ENCODE measurements at regions not wholly inside any gene's neighbourhood (a gene's known extent, or its start where the extent isn't known, plus 50 kb on each side); places are given as distances from the start of the nearest gene placed in this dataset.
A peak's percentile ranks its signal among the peaks of the same experiment; 100 is the strongest.
"Not testable (repeated sequence)": the region's sequence is repeated elsewhere in the genome, so short reads cannot be mapped to it uniquely, and the experiment has no call there.

DNA sequence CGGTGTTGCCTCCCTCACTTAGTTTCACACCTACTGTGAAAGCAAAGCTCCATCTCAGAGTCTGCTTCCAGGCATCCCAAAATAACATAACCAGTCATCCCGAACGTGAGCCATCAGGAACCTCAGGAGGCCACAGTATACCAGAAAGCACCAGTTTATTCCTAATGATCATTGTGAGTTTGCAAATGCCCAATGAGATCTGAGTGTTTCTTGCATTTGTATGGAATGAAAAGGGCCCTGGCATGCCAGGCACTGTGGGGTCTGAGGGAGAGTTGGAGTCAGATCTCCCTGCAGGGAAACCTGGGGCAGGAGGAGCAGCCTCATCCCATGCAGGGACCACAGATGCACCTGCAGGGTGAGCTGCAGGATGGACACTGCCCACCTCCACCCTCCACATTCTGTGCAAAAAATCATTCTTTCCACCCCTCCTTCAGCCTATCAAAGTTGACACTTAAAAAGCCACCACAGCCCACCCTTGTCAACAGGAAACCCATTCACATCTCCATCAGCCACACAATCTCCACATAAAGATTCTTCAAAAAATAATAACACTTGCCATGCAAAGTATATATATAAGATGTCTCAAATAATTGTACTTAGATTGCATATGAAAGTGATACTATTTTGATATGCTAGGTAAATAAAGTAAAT is 112.3 kb downstream of the GGTLC2 start:
- DNase-seq (ENCODE audit: low read depth) = not testable (repeated sequence)

DNA sequence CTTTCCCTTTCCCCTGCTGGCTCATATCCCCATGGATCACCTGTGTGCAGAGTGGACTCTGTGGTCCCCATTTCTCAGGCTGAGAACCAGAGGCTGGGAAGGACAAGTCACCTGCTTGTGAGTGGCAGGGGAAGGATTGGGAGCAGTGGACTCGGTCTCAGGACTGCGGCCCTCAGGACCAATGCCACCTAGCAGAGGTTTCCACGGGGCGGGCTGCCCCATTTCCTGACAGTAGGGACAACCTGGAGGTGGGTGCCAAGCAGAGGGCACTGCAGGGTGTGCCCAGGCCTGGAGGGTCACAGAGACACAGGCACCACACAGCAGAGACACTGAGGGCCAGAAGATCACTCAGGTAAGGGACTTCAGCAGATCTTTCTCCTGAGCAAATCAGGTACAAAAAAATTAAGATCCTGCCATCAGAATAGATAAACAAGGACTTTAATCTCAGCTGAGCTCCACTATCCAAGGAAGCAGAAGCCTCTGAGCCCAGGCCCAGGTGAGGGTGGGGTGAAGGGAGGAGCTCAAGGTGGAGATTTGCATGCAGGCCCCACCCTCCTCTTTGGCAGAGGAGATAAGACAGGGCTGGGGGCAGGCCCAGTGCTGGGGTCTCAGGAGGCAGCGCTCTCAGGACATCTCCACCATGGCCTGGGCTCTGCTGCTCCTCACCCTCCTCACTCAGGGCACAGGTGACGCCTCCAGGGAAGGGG is 113.8 kb downstream of the GGTLC2 start:
- DNase-seq (ENCODE audit: low read depth) = not testable (repeated sequence)

DNA sequence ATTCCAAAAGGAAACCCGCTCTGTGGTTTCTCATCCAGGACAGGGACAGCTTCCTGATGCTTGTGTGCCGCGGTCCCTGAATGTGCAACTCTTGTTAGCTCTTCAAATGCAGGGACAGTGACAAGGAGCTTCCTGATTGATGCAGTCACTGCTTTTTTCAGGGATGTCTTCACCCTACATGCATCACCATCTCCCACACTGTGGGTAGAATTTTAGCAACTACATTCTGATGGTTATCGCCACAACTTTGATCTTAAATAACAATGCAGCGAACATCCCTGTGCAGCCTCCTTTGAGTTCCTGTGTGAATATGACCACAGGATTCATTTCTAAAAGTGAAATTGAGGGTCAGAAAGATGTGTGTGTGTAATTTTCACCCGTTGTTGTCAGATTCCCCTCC is 115.0 kb downstream of the GGTLC2 start:
- DNase-seq (ENCODE audit: low read depth) = no peak

DNA sequence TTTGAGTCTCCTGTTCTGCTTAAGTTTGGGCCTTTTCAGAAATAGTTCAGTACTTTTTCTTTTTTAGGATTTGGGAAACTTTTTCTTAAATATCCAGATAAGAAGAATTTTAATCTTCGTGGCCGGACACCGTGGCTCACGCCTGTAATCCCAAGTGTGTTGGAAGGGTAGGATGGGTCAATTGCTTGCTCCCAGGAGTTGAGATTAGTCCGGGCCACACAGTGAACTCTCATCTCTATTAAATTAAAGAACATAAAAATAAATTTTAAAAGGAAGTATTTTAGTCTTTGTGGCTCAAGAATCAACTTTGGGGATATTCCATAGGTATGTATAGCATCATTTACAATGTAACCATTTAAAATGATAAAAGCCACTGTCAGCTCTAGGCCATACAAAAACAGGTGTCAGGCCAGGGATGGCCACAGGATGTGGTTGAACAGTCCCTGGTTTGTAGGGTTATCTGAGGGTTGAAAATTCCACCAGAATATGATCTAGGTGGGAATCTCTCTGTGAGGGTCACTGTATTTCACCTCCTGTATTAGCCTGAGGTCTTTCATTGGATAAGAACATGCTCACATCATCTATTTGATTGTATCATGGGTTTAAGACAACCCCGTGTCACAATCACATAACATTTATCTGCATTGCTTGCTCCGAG is 115.6 kb downstream of the GGTLC2 start:
- no peak for DNase-seq (ENCODE audit: low read depth)

DNA sequence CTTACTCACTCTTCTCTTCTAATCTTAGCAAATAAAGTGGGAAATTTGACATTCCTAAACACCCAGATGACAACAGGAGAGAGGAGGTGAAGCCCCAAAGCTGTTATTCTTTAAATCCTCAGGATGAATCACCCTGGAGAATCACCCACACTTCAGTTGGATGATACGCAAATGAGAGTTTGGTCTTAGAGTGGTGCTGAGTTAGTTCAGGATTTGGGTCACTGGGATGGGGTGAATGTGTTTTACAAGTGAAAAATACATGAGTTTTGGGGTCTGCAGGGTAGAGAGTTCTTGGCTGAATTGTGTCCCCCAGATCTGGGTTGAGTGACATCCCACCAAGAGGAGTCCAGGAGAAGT is 117.2 kb downstream of the GGTLC2 start:
- peak; percentile 25 for DNase-seq (ENCODE audit: low read depth)

DNA sequence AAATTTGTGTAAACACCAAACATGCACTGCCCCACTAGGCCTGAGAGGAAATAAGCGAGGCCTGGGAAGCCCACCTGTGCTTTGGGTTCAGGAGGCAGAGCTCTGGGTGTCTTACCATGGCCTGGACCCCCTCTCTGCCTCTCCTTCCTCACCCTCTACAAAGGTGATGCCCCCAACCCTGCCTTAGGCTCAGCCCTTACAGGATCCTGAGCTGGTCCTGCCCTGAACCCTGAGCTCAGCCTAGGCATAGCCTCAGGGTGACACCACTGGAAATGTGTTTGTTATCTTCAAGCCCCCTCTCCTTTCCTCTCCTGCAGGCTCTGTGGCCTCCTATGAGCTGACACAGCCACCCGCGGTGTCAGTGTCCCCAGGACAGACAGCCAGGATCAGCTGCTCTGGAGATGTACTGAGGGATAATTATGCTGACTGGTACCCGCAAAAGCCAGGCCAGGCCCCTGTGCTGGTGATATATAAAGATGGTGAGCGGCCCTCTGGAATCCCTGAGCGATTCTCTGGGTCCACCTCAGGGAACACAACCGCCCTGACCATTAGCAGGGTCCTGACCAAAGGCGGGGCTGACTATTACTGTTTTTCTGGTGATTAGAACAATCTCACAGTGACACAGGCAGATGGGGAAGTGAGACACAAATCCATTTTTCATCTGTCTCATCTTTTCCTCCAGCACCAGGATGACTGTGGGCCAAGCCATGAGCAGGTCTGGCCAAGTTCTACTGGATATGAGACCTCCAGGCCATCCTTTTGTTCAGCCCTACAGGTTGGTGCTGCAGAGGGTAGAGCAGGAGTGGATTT is 117.8 kb downstream of the GGTLC2 start:
- no peak for DNase-seq (ENCODE audit: low read depth)

DNA sequence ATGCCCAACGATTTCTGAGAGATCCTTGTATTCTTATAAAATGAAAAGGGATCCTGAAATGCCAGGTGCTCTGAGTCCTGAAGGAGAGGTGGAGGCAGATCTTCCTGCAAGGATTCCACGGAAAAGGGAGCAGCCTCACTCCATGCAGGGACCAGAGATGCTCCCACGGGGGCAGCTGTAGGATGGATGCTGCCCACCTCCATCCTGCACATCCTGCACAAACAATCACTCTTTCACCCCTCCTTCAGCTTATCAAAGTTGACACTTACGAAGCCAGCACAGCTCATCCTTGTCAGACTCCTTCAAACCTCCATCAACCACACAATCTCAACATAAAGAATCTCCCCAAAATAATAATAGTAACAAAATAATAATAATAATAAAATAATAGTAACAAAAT is 119.1 kb downstream of the GGTLC2 start:
- DNase-seq (ENCODE audit: low read depth) = no peak

DNA sequence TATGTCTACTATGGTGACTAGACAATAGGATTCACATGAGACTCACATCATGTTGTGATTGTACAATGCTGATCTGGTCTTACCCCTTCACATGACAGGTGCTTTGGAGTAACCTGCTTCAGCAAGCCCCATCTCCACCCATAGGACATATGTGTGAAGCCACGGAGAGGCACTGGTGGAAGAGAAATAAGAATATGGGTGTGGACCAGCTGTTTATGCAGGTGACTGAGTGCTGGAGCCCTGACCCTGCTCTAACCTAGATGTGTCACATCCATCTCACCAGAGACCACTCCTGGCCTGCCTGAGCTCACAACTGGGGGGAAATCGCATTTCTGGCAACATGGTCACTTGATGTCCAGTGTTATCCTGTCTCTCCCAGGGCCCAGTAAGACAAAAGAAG is 119.7 kb downstream of the GGTLC2 start:
- DNase-seq (ENCODE audit: low read depth) = no peak

DNA sequence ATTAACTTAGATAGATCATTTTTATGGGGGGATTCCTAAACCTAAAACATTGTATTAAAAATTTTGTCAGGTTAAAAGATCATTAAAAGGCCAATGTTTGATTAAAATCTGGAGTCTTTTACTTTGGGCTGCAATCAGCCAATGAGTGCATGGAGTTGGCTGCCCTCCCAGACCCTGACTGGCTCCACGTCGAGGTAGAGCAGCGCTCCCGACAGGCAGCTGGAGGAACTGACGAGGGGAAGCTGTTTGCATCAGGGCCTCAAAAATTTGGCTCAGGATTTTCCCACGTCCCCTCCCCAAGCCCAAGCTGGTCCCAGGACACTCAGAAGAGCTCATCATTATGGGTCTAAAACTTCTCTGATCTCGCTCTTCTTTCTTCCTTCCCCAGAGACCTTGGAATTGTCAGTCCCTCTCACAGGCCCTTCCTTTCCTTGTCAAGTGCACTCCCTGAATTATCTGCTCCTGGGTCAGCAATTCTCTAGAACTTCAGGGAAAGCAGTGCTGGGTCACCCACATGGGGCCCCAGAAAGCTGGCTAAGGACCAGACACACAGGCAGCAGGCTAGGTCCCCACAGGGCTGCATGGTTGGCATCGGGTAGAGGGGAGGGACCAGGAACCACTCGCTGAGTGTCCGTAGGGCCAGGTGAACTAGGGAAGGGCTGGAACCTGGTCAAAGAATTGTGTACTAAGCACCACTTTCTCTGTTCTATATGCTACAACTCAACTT is 119.6 kb upstream of the IGLL5 start:
- DNase-seq (ENCODE audit: low read depth) = no peak

DNA sequence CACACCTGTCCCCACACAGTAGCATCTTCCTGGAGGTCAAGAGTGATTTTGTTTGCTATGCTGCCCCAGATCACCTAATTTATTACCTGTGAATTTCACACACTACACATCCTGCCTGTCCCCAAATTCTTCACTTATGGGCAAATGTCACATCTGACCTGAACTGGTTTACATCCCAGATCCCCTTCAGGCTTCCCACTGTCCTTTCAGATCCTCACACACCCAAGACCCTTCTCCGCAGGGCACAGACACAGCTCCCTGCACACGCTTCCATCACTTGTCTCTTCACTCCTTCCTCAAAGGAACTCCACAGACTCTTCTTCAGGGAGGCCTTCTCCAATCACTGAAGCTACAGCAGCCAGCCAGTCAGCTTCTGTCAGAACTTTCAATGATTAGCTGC is 118.7 kb upstream of the IGLL5 start:
- DNase-seq (ENCODE audit: low read depth) = no peak

DNA sequence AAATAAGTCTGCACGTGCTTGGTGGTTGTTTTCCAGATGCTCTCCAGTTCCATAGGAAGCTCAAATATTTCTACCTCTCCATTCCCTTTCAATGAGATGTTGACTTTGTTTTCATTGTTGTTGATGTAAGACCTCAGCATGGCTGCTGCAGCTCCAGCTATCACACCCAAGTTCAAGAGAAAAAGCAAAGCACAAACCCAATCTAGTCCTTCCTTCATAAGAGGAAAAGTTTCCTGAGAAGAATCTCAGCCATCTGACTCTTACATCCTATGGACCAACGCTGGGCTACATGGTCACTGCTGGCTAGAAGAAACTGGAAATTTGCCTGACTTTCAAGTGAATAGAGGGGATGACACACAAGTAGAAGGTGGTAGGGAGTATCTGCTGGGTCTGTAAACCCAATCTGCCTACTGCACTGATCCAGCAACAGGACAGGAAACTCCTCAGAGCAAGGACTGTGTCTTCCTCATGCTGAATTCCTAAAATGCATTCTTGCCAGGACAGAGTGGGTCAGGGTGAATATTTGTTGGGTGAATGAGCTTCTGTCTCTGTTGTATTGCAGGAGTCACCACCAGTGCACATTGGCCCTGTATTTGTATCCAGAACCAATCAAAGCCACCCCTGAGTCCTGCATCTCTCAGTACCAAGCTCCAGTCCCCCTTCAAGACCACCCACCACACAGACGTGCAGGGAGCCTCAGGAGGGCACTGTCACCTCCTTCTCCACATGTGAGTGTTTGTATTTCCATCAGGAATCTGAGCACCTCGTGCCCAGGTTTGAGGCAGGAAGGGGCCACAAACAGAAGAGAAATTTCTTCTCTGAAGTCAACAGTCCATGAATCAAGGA is 118.0 kb upstream of the IGLL5 start:
- no peak for DNase-seq (ENCODE audit: low read depth)

DNA sequence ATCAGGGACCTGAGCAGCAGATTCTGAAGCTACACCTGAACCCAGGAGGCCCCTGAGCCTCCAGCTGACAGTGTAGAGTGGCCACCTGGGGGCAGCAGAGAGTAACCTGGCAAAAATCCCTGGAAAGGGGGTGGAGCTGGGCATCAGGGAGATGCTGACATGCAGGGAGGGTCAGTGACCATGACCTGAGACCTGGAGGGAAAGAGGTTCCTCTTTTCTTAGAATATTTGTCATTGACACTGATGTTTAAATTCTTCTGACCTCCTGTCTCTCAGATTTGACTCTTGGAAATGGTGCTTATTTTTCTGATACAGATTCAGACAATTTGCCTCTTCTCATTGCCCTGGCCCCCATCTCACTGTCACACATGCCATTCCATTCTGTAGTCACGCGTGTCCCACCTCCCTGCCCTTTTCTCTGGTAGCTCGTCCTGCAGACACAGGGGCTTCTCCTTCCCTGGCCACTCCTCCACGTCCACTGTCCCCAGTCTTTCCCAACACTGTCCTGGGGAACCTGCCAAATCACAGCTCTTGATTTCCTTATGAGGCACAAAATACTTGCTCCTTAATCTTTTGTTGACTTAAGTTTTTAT is 117.2 kb upstream of the IGLL5 start:
- DNase-seq (ENCODE audit: low read depth) = no peak

DNA sequence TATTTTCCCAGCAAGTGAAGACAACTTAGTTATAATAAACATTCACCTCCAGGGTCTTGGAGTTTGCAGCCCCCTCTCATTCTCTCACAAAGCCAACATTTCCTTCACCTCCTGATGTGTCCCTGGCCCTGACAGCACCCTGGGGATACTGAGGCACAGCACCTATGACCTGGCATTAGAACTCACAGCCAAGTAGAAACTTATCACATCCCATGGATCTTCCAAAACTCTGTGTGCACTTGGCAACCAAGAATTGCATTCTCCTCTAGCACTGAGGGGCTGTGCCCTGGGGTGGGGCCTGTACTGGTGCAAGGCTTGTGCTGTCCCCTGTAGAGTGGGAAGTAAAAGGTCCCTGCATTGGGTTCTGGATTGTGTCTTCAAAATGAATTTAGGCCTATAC is 116.7 kb upstream of the IGLL5 start:
- DNase-seq (ENCODE audit: low read depth) = no peak

DNA sequence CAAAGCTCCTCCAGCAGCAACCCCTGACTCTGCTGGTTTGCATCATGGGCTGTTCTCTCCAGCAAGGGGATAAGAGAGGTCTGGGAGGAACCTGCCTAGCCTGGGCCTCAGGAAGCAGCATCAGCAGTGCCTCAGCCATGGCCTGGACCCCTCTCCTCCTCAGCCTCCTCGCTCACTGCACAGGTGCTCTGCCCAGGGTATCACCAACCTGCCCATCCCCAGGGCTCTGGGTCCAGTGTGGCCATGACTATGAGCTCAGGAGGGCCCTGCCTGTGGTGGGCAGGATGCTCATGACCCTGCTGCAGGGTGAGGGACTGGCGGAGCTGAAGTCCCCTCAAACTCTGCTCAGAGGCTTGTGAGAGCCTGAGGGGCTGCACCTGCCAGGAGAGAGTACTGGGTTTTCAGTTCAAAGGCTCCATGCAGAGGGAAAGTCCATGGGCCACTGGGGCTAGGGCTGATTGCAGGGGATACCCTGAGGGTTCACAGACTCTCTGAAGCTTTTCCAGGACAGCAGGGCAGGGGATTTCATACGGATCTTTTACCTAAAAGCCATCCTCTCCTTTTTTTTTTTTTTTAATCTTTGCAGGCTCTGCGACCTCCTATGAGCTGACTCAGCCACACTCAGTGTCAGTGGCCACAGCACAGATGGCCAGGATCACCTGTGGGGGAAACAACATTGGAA is 115.8 kb upstream of the IGLL5 start:
- DNase-seq (ENCODE audit: low read depth) = no peak

DNA sequence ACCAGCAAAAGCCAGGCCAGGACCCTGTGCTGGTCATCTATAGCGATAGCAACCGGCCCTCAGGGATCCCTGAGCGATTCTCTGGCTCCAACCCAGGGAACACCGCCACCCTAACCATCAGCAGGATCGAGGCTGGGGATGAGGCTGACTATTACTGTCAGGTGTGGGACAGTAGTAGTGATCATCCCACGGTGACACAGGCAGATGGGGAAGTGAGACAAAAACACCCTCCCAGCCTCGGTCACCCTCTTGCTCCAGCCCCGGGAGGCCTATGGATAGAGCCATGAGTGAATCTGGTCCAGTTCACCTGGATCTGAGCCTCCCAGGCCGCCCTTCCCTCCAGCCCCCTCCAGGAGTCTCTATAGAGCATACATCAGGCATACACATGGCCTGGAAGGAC is 115.2 kb upstream of the IGLL5 start:
- no peak for DNase-seq (ENCODE audit: low read depth)

DNA sequence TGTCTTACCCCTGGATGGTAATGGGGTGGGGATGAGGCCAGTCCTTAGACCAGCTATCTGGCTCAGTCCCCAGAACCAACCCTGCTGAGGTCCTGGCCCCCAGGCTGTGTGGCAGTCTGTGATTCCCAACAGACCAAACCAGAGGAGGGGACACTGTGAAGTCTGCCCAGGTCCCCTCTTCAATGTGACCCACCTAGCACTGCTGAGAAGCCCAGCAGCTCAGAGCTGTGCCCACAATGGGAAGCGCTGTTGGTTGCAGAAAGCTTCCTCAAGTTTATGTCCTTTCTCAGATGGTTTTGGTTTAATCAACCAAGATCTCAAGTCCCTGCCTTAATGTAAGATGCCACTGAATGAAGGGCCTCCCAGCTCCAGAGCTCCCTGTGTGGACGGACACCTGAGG is 114.7 kb upstream of the IGLL5 start:
- no peak for DNase-seq (ENCODE audit: low read depth)

DNA sequence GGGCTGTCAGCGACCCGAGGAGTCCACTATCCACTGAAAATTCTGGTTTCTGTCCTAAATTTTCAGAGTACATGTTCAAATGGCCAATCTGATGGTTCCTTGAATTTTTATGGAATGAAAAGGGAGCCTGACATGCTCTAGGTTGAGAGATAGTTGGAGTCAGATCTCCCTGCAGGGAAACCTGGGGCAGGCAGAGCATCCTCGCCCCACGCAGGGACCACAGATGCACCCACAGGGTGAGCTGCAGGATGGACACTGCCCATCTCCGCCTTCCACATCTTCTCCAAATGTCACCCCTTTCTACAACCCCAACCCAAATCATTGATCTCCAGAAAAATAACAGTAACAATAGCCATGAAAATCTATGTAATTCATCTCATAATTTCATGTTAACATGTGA is 114.2 kb upstream of the IGLL5 start:
- DNase-seq (ENCODE audit: low read depth) = no peak

DNA sequence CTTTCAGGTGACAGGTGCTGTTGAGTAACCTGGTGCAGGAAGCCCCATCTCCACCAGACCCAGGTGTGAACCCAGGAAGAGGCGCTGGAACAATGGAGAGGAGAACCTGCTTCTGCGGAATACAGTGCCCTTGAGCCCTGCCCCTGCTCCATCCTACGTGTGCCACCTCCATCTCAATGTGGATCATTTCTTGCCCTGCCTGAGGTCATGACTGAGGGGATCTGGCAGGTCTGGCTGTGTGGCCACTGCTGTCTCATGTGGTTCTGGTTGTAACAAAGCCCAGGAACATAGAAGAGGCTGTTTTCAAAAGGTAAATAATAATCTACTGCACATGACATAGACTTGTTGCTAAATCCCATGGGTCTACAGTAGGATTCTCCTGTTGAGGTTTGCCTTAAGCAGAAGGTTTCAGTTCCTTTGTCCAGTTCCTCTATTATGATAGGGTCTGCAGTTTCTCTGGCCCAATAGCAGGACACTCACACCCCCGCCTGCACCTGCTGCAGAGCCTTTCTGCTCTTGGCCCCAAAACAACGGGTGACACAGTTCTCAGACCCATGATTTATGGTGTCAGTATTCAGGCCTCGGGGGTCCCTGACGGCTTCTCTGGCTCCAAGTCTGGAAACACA is 113.5 kb upstream of the IGLL5 start:
- DNase-seq (ENCODE audit: low read depth) = no peak

DNA sequence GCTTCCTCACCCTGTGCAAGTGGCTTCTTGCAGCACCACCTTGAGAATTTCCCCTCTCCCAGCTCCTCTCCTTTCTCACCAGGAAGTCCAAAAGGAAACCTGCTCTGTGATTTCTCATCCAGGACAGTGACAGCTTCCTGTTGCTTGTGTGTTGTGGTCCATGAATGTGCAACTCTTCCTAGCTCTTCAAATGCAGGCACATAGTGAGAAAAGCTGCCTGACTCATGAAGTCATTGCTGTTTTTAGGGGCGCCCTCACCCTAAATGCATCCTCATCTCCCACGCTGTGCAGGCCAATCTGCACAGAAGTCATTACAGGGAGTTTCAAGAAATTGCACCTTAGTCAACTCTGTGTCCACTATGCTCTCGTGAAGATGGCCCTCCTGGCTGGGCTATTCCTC is 112.9 kb upstream of the IGLL5 start:
- DNase-seq (ENCODE audit: low read depth) = not testable (repeated sequence)

All from renal cortical epithelial cell (primary cell).